SJSA1 (cell line): ENCODE measurements at regions not wholly inside any gene's neighbourhood (a gene's known extent, or its start where the extent isn't known, plus 50 kb on each side); places are given as distances from the start of the nearest gene placed in this dataset.
"Not testable (repeated sequence)": the region's sequence is repeated elsewhere in the genome, so short reads cannot be mapped to it uniquely, and the experiment has no call there.

Experiments
- DNase-seq, 2 experiments: peaks; one replicate each; pipeline ENCODE4 v3.0.0-alpha.2; 2015 to 2020; ENCODE audit warnings: low spot score in 2 of 2, low read depth in 1 of 2
- H3K27ac ChIP-seq: fragments of 250-450 bp; sonication (Bioruptor Pico); 2 replicates; pipeline ENCODE4 v1.5.1; 2020; ENCODE audit warnings: mild to moderate bottlenecking, moderate library complexity
- H3K27me3 ChIP-seq: fragments of 250-450 bp; sonication (Bioruptor Pico); replicated peaks from 2 replicates; pipeline ENCODE4 v1.5.1; 2020; ENCODE audit warnings: mild to moderate bottlenecking, moderate library complexity
- H3K36me3 ChIP-seq: fragments of 250-450 bp; sonication (Bioruptor Pico); 2 replicates; pipeline ENCODE4 v1.5.1; 2020; ENCODE audit warnings: mild to moderate bottlenecking
- H3K4me1 ChIP-seq: fragments of 250-450 bp; sonication (Bioruptor Pico); replicated peaks from 2 replicates; pipeline ENCODE4 v1.6.1; 2021; ENCODE audit warnings: mild to moderate bottlenecking
- H3K4me3 ChIP-seq: fragments of 250-450 bp; sonication (Bioruptor Pico); 2 replicates; pipeline ENCODE4 v1.5.1; 2020; ENCODE audit warnings: mild to moderate bottlenecking
- H3K9me3 ChIP-seq: fragments of 250-450 bp; sonication (Bioruptor Pico); replicated peaks from 2 replicates; pipeline ENCODE4 v1.5.1; 2020; ENCODE audit warnings: mild to moderate bottlenecking

- H3K27me3 ChIP-seq, result no peaks in the 10 kb centered on the region
- no peak overlapping the region for H3K27ac ChIP-seq
- H3K36me3 ChIP-seq, result no peaks in the 10 kb centered on the region
- DNase-seq, result no peak
- no peaks in the 10 kb centered on the region for H3K9me3 ChIP-seq
- H3K4me3 ChIP-seq, result no peak overlapping the region
- H3K4me1 ChIP-seq, result no peaks in the 10 kb centered on the region
Measured at GRCh38 chr7:12493407-12493806, 77.1 kb upstream of the SCIN start.

- H3K9me3 ChIP-seq, result no peaks in the 10 kb centered on the region
- H3K36me3 ChIP-seq, result no peaks in the 10 kb centered on the region
- no peaks in the 10 kb centered on the region for H3K27me3 ChIP-seq
- H3K4me3 ChIP-seq, result no peak overlapping the region
- H3K27ac ChIP-seq, result no peak overlapping the region
- DNase-seq, result no peak
- no peaks in the 10 kb centered on the region for H3K4me1 ChIP-seq
Measured at GRCh38 chr7:12493863-12494686, 76.4 kb upstream of the SCIN start.

GRCh38 chr7:12494687-12495024 lies 75.9 kb upstream of the SCIN start:
- no peak overlapping the region for H3K4me3 ChIP-seq
- H3K27me3 ChIP-seq, result no peaks in the 10 kb centered on the region
- no peak overlapping the region for H3K27ac ChIP-seq
- no peak for DNase-seq
- H3K36me3 ChIP-seq, result no peaks in the 10 kb centered on the region
- no peaks in the 10 kb centered on the region for H3K9me3 ChIP-seq
- H3K4me1 ChIP-seq, result no peaks in the 10 kb centered on the region

GRCh38 chr7:12496901-12497674 lies 73.4 kb upstream of the SCIN start:
- H3K27ac ChIP-seq, H3K36me3 ChIP-seq, H3K9me3 ChIP-seq, H3K4me3 ChIP-seq, H3K4me1 ChIP-seq, H3K27me3 ChIP-seq: not testable (repeated sequence)
- DNase-seq, result peak in 1 of 2 experiments; percentile 42

GRCh38 chr7:12504149-12504548 lies 66.4 kb upstream of the SCIN start:
- no peak overlapping the region for H3K4me3 ChIP-seq
- 0 out of 2 replicates have a peak, but pooled peaks cover 3% of the 10 kb centered on the region for H3K27me3 ChIP-seq
- H3K4me1 ChIP-seq, result no peaks in the 10 kb centered on the region
- no peaks in the 10 kb centered on the region for H3K36me3 ChIP-seq
- no peaks in the 10 kb centered on the region for H3K9me3 ChIP-seq
- H3K27ac ChIP-seq, result no peak overlapping the region
- no peak for DNase-seq

GRCh38 chr7:12508005-12508404 lies 62.5 kb upstream of the SCIN start:
- Histone ChIP-seq H3K4me3 (no peak overlapping the region), H3K27me3 (0 out of 2 replicates have a peak, but pooled peaks cover 3% of the 10 kb centered on the region), H3K36me3 (no peaks in the 10 kb centered on the region), H3K9me3 (no peaks in the 10 kb centered on the region), H3K4me1 (no peaks in the 10 kb centered on the region), H3K27ac (no peak overlapping the region)
- DNase-seq, result no peak

GRCh38 chr7:12508554-12508953 lies 62.0 kb upstream of the SCIN start:
- Histone ChIP-seq H3K36me3 (no peaks in the 10 kb centered on the region), H3K4me3 (no peak overlapping the region), H3K27ac (no peak overlapping the region), H3K4me1 (no peaks in the 10 kb centered on the region), H3K9me3 (no peaks in the 10 kb centered on the region), H3K27me3 (0 out of 2 replicates have a peak, but pooled peaks cover 3% of the 10 kb centered on the region)
- DNase-seq, result no peak

GRCh38 chr7:12517451-12517850 lies 53.1 kb upstream of the SCIN start:
- H3K9me3 ChIP-seq, result no peaks in the 10 kb centered on the region
- no peak overlapping the region for H3K27ac ChIP-seq
- H3K4me1 ChIP-seq, result no peaks in the 10 kb centered on the region
- DNase-seq, result no peak
- H3K36me3 ChIP-seq, result no peaks in the 10 kb centered on the region
- H3K4me3 ChIP-seq, result no peak overlapping the region
- H3K27me3 ChIP-seq, result no peaks in the 10 kb centered on the region; the same call in 1 of the 2 replicates

- Histone ChIP-seq H3K27me3 (peaks cover 7% of the 10 kb centered on the region), H3K27ac (no peak overlapping the region), H3K36me3 (no peaks in the 10 kb centered on the region), H3K4me1 (no peaks in the 10 kb centered on the region), H3K4me3 (no peak overlapping the region), H3K9me3 (no peaks in the 10 kb centered on the region)
- no peak for DNase-seq
Measured at GRCh38 chr7:12518920-12519681, 51.4 kb upstream of the SCIN start.

- Histone ChIP-seq H3K27me3 (peaks cover 7% of the 10 kb centered on the region), H3K4me3 (no peak overlapping the region), H3K9me3 (no peaks in the 10 kb centered on the region), H3K27ac (no peak overlapping the region), H3K36me3 (no peaks in the 10 kb centered on the region), H3K4me1 (no peaks in the 10 kb centered on the region)
- DNase-seq, result no peak
Measured at GRCh38 chr7:12519682-12520009, 50.9 kb upstream of the SCIN start.
